ENCODE measurements at regions not wholly inside any gene's neighbourhood (a gene's known extent, or its start where the extent isn't known, plus 50 kb on each side); places are given as distances from the start of the nearest gene placed in this dataset.

DNA sequence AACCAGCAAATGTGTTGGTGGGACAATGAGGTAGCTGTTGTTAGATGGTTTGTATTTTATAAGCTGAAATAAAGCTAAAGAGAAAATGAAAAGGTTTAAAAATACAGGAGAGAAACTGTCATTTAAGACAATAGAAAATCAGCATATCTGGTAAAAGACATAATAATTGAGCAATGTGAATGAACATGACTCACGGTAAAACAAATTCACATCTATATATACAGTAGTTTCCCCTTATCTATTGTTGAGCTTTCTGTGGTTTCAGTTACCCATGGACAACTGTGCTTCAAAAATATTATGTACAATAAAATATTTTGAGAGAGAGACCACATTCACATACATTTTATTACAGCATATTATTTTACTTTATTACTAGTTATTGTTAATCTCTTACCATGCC, 1649.8 kb downstream of the EFNA5 start:
- no peak for TF ChIP-seq ISL1 (CRISPR knock-in tag; IDR thresholded peaks at IDR 0.05)
- TF ChIP-seq, protein P1, sequence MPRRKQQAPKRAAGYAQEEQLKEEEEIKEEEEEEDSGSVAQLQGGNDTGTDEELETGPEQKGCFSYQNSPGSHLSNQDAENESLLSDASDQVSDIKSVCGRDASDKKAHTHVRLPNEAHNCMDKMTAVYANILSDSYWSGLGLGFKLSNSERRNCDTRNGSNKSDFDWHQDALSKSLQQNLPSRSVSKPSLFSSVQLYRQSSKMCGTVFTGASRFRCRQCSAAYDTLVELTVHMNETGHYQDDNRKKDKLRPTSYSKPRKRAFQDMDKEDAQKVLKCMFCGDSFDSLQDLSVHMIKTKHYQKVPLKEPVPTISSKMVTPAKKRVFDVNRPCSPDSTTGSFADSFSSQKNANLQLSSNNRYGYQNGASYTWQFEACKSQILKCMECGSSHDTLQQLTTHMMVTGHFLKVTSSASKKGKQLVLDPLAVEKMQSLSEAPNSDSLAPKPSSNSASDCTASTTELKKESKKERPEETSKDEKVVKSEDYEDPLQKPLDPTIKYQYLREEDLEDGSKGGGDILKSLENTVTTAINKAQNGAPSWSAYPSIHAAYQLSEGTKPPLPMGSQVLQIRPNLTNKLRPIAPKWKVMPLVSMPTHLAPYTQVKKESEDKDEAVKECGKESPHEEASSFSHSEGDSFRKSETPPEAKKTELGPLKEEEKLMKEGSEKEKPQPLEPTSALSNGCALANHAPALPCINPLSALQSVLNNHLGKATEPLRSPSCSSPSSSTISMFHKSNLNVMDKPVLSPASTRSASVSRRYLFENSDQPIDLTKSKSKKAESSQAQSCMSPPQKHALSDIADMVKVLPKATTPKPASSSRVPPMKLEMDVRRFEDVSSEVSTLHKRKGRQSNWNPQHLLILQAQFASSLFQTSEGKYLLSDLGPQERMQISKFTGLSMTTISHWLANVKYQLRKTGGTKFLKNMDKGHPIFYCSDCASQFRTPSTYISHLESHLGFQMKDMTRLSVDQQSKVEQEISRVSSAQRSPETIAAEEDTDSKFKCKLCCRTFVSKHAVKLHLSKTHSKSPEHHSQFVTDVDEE (CRISPR knock-in tag; IDR thresholded peaks at IDR 0.05), result no peak
- TF ChIP-seq, protein P2, sequence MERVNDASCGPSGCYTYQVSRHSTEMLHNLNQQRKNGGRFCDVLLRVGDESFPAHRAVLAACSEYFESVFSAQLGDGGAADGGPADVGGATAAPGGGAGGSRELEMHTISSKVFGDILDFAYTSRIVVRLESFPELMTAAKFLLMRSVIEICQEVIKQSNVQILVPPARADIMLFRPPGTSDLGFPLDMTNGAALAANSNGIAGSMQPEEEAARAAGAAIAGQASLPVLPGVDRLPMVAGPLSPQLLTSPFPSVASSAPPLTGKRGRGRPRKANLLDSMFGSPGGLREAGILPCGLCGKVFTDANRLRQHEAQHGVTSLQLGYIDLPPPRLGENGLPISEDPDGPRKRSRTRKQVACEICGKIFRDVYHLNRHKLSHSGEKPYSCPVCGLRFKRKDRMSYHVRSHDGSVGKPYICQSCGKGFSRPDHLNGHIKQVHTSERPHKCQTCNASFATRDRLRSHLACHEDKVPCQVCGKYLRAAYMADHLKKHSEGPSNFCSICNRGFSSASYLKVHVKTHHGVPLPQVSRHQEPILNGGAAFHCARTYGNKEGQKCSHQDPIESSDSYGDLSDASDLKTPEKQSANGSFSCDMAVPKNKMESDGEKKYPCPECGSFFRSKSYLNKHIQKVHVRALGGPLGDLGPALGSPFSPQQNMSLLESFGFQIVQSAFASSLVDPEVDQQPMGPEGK (CRISPR knock-in tag; IDR thresholded peaks at IDR 0.05; ENCODE audit: borderline replicate concordance), result no peak
- no peak for TF ChIP-seq ZFP30 (CRISPR knock-in tag; IDR thresholded peaks at IDR 0.05)
- TF ChIP-seq PPARA (CRISPR knock-in tag; IDR thresholded peaks at IDR 0.05; ENCODE audit: borderline replicate concordance), result no peak
- TF ChIP-seq BACH2 (CRISPR knock-in tag; IDR thresholded peaks at IDR 0.05; ENCODE audit: borderline replicate concordance), result no peak
- TF ChIP-seq OSR1 (CRISPR knock-in tag; IDR thresholded peaks at IDR 0.05), result no peak
- TF ChIP-seq ARNTL (CRISPR knock-in tag; IDR thresholded peaks at IDR 0.05; ENCODE audit: borderline replicate concordance, low read depth), result no peak
- TF ChIP-seq RARB (CRISPR knock-in tag; IDR thresholded peaks at IDR 0.05), result no peak
- no peak for TF ChIP-seq ZNF565 (CRISPR knock-in tag; conservative IDR thresholded peaks at IDR 0.05; ENCODE audit: low read depth)
- TF ChIP-seq ZFP3 (CRISPR knock-in tag; IDR thresholded peaks at IDR 0.05), result no peak
- TF ChIP-seq, protein P3, sequence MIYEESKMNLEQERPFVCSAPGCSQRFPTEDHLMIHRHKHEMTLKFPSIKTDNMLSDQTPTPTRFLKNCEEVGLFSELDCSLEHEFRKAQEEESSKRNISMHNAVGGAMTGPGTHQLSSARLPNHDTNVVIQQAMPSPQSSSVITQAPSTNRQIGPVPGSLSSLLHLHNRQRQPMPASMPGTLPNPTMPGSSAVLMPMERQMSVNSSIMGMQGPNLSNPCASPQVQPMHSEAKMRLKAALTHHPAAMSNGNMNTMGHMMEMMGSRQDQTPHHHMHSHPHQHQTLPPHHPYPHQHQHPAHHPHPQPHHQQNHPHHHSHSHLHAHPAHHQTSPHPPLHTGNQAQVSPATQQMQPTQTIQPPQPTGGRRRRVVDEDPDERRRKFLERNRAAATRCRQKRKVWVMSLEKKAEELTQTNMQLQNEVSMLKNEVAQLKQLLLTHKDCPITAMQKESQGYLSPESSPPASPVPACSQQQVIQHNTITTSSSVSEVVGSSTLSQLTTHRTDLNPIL (CRISPR knock-in tag; IDR thresholded peaks at IDR 0.05; ENCODE audit: low read depth), result no peak
- TF ChIP-seq TCF4 (CRISPR knock-in tag; IDR thresholded peaks at IDR 0.05; ENCODE audit: borderline replicate concordance), result no peak
- TF ChIP-seq, protein P4, sequence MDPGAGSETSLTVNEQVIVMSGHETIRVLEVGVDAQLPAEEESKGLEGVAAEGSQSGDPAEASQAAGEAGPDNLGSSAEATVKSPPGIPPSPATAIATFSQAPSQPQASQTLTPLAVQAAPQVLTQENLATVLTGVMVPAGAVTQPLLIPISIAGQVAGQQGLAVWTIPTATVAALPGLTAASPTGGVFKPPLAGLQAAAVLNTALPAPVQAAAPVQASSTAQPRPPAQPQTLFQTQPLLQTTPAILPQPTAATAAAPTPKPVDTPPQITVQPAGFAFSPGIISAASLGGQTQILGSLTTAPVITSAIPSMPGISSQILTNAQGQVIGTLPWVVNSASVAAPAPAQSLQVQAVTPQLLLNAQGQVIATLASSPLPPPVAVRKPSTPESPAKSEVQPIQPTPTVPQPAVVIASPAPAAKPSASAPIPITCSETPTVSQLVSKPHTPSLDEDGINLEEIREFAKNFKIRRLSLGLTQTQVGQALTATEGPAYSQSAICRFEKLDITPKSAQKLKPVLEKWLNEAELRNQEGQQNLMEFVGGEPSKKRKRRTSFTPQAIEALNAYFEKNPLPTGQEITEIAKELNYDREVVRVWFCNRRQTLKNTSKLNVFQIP (CRISPR knock-in tag; IDR thresholded peaks at IDR 0.05; ENCODE audit: borderline replicate concordance, low read depth), result no peak
- no peak for TF ChIP-seq ZNF70 (CRISPR knock-in tag; IDR thresholded peaks at IDR 0.05)
- no peak for TF ChIP-seq ESRRG (CRISPR knock-in tag; IDR thresholded peaks at IDR 0.05)
- no peak for TF ChIP-seq GLIS3 (CRISPR knock-in tag; IDR thresholded peaks at IDR 0.05)
- no peak for TF ChIP-seq ZC3H10 (CRISPR knock-in tag; IDR thresholded peaks at IDR 0.05)
- no peak for ATAC-seq

DNA sequence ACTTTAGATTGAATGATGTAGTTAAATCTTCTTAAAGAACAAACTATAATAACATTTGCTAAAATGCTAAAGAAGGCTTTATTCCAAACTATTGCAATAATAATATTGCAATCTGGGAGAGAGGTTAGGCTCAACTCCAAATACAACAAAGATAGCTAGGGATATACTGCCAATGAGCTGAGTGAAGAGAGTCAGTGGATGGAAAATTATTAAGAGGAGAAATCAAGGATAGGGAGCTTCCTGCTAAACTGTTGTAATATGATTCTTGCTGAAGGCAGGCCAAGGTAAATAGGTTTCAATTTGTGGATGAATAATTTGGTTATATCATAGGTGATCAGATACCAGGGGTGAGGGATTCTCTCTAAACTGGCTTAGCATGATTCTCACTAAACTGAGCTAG, 1651.5 kb downstream of the EFNA5 start:
- TF ChIP-seq ZNF8 (CRISPR knock-in tag; IDR thresholded peaks at IDR 0.05) (no peak), ZFP30 (CRISPR knock-in tag; IDR thresholded peaks at IDR 0.05) (no peak), ZFP3 (CRISPR knock-in tag; IDR thresholded peaks at IDR 0.05) (no peak), ISL1 (CRISPR knock-in tag; IDR thresholded peaks at IDR 0.05) (no peak)
- TF ChIP-seq, protein P5, sequence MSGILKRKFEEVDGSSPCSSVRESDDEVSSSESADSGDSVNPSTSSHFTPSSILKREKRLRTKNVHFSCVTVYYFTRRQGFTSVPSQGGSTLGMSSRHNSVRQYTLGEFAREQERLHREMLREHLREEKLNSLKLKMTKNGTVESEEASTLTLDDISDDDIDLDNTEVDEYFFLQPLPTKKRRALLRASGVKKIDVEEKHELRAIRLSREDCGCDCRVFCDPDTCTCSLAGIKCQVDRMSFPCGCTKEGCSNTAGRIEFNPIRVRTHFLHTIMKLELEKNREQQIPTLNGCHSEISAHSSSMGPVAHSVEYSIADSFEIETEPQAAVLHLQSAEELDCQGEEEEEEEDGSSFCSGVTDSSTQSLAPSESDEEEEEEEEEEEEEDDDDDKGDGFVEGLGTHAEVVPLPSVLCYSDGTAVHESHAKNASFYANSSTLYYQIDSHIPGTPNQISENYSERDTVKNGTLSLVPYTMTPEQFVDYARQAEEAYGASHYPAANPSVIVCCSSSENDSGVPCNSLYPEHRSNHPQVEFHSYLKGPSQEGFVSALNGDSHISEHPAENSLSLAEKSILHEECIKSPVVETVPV (CRISPR knock-in tag; IDR thresholded peaks at IDR 0.05), result no peak
- ATAC-seq, result no peak

DNA sequence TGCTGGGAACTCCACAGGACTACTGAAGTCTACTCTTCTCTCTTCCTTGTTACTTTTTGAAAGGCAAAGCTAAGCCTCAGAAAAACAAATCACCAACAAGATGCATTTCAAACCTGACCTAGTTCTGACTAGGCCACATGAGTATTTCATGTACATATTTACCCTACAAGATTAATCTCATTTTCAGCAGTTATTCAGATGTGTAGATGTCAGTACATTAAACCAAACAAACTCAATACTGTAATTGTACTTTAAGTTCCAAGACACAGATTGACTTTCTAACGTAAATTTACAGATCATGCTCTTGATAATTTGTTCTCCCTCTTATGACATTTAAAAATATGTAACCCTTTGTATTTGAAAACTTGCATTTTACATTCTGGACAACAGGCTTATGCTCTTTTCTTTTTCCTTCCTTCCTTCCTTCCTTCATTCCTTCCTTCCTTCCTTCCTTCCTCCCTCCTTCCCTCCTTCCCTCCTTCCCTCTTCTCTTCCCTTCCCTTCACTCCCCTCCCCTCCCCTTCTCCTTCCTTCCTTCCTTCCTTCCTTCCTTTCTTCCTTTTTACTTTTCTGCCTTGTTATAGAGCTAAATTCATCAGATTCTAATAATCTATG, 1653.4 kb downstream of the EFNA5 start:
- no peak for ATAC-seq
- no peak for TF ChIP-seq ZNF70 (CRISPR knock-in tag; IDR thresholded peaks at IDR 0.05)
- no peak for TF ChIP-seq ESRRG (CRISPR knock-in tag; IDR thresholded peaks at IDR 0.05)
- TF ChIP-seq SNAI2 (CRISPR knock-in tag; IDR thresholded peaks at IDR 0.05), result no peak
- no peak for TF ChIP-seq GLIS3 (CRISPR knock-in tag; IDR thresholded peaks at IDR 0.05)
- TF ChIP-seq, protein P5 (CRISPR knock-in tag; IDR thresholded peaks at IDR 0.05), result no peak
- no peak for TF ChIP-seq ZNF565 (CRISPR knock-in tag; conservative IDR thresholded peaks at IDR 0.05; ENCODE audit: low read depth)
- TF ChIP-seq ISL1 (CRISPR knock-in tag; IDR thresholded peaks at IDR 0.05), result no peak
- TF ChIP-seq, protein P2 (CRISPR knock-in tag; IDR thresholded peaks at IDR 0.05; ENCODE audit: borderline replicate concordance), result no peak
